ENCODE measurements at regions not wholly inside any gene's neighbourhood (a gene's known extent, or its start where the extent isn't known, plus 50 kb on each side); places are given as distances from the start of the nearest gene placed in this dataset.

GRCh38 chr4:104385713-104386112, 109.0 kb downstream of the CXXC4 start:
- DNase-seq (ENCODE audit: low read depth): no peak
- Histone ChIP-seq H3K9me3 (ENCODE audit: control insufficient read depth, low read length) (no peaks in the 10 kb centered on the region), H3K4me3 (ENCODE audit: low read length) (no peak overlapping the region), H3K4me1 (ENCODE audit: control insufficient read depth, insufficient read depth, low read length) (no peaks in the 10 kb centered on the region), H3K27me3 (replicated peaks; ENCODE audit: control insufficient read depth, insufficient read depth, low read length) (no peaks in the 10 kb centered on the region), H3K36me3 (ENCODE audit: control insufficient read depth, insufficient read depth, low read length, severe bottlenecking) (no peaks in the 10 kb centered on the region), H3K9ac (ENCODE audit: low read length) (no peak overlapping the region)

DNA sequence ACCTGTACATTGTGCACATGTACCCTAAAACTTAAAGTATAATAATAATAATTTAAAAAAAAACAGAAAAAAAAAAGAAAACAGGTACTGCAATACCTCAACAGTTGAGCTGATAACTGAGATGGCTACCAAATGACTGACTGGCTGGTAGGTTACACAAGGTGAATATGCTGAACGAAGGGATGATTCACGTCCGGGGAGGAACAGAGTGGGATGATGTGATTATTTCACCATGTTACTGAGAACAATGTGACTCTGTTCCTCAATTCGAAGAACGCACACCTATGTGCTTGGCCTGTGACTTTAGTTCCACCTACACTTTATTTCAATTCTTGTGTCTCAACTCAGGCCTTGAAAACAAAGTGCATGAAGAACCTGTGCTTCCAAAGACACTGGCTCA, 111.7 kb downstream of the CXXC4 start:
- H3K27me3 ChIP-seq (replicated peaks; ENCODE audit: control insufficient read depth, insufficient read depth, low read length): no peaks in the 10 kb centered on the region
- no peak for DNase-seq (ENCODE audit: low read depth)
- H3K4me3 ChIP-seq (ENCODE audit: low read length): no peak overlapping the region
- H3K36me3 ChIP-seq (ENCODE audit: control insufficient read depth, insufficient read depth, low read length, severe bottlenecking): no peaks in the 10 kb centered on the region
- H3K4me1 ChIP-seq (ENCODE audit: control insufficient read depth, insufficient read depth, low read length): no peaks in the 10 kb centered on the region
- H3K9ac ChIP-seq (ENCODE audit: low read length): no peak overlapping the region
- H3K9me3 ChIP-seq (ENCODE audit: control insufficient read depth, low read length): no peaks in the 10 kb centered on the region

DNA sequence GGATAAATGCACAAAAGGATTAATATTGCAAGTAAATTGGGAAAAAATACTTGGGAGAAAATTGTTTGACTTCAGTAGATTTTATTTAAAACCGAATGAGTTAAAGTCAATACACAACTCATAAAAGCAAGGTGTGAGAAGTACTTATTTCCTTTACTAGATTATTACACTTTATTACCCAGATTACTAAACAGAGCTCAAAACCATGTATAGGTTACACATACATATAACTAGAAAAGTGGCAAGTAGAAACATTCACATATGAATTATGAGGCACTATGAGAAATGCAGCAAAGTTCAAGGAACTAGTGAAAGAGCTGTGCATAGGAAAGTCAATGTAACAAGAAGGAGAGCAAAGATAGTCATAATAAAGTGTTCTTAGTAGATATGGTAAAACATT, 113.0 kb downstream of the CXXC4 start:
- H3K4me3 ChIP-seq (ENCODE audit: low read length): no peak overlapping the region
- no peaks in the 10 kb centered on the region for H3K27me3 ChIP-seq (replicated peaks; ENCODE audit: control insufficient read depth, insufficient read depth, low read length)
- no peaks in the 10 kb centered on the region for H3K9me3 ChIP-seq (ENCODE audit: control insufficient read depth, low read length)
- H3K36me3 ChIP-seq (ENCODE audit: control insufficient read depth, insufficient read depth, low read length, severe bottlenecking): no peaks in the 10 kb centered on the region
- H3K9ac ChIP-seq (ENCODE audit: low read length): no peak overlapping the region
- no peak for DNase-seq (ENCODE audit: low read depth)
- H3K4me1 ChIP-seq (ENCODE audit: control insufficient read depth, insufficient read depth, low read length): no peaks in the 10 kb centered on the region

- Histone ChIP-seq H3K27me3 (replicated peaks; ENCODE audit: control insufficient read depth, insufficient read depth, low read length) (no peaks in the 10 kb centered on the region), H3K9me3 (ENCODE audit: control insufficient read depth, low read length) (no peaks in the 10 kb centered on the region), H3K4me3 (ENCODE audit: low read length) (no peak overlapping the region), H3K36me3 (ENCODE audit: control insufficient read depth, insufficient read depth, low read length, severe bottlenecking) (no peaks in the 10 kb centered on the region), H3K9ac (ENCODE audit: low read length) (no peak overlapping the region), H3K4me1 (ENCODE audit: control insufficient read depth, insufficient read depth, low read length) (no peaks in the 10 kb centered on the region)
- no peak for DNase-seq (ENCODE audit: low read depth)
These were observed 129.1 kb downstream of the CXXC4 start for GRCh38 chr4:104365618-104366017.

GRCh38 chr4:104353481-104353880, 141.2 kb downstream of the CXXC4 start:
- H3K36me3 ChIP-seq (ENCODE audit: control insufficient read depth, insufficient read depth, low read length, severe bottlenecking): no peaks in the 10 kb centered on the region
- no peaks in the 10 kb centered on the region for H3K27me3 ChIP-seq (replicated peaks; ENCODE audit: control insufficient read depth, insufficient read depth, low read length)
- peaks cover 33% of the 10 kb centered on the region for H3K9me3 ChIP-seq (ENCODE audit: control insufficient read depth, low read length)
- DNase-seq (ENCODE audit: low read depth): no peak
- H3K4me1 ChIP-seq (ENCODE audit: control insufficient read depth, insufficient read depth, low read length): no peaks in the 10 kb centered on the region
- no peak overlapping the region for H3K9ac ChIP-seq (ENCODE audit: low read length)
- no peak overlapping the region for H3K4me3 ChIP-seq (ENCODE audit: low read length)

- H3K4me3 ChIP-seq (ENCODE audit: low read length): no peak overlapping the region
- no peak overlapping the region for H3K9ac ChIP-seq (ENCODE audit: low read length)
- H3K9me3 ChIP-seq (ENCODE audit: control insufficient read depth, low read length): peaks cover 26% of the 10 kb centered on the region
- H3K4me1 ChIP-seq (ENCODE audit: control insufficient read depth, insufficient read depth, low read length): no peaks in the 10 kb centered on the region
- DNase-seq (ENCODE audit: low read depth): no peak
- H3K27me3 ChIP-seq (replicated peaks; ENCODE audit: control insufficient read depth, insufficient read depth, low read length): no peaks in the 10 kb centered on the region
- H3K36me3 ChIP-seq (ENCODE audit: control insufficient read depth, insufficient read depth, low read length, severe bottlenecking): no peaks in the 10 kb centered on the region
These were observed 142.5 kb downstream of the CXXC4 start for GRCh38 chr4:104352211-104352610.

DNA sequence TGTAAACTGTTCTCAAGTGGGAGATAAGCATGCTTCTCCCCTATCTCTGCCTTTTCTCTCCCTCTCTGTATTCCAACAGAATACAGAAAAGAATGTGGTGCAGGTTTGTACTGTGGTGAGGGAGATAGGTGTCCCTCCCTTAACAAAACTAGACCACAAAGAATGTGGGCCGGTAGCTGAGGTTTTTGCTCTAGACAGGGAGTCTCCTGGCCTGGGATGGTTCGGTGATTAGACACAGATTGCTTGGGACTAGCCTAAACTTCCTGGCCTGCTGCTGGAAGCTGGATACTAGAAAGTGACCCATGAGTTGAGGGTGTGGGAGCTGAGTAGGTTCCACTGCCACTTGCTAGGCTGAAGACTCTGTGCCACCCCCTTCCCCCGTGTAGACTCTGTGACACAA, 143.0 kb downstream of the CXXC4 start:
- Histone ChIP-seq H3K9ac (ENCODE audit: low read length) (no peak overlapping the region), H3K4me1 (ENCODE audit: control insufficient read depth, insufficient read depth, low read length) (no peaks in the 10 kb centered on the region), H3K27me3 (replicated peaks; ENCODE audit: control insufficient read depth, insufficient read depth, low read length) (no peaks in the 10 kb centered on the region), H3K9me3 (ENCODE audit: control insufficient read depth, low read length) (peaks cover 26% of the 10 kb centered on the region), H3K4me3 (ENCODE audit: low read length) (no peak overlapping the region), H3K36me3 (ENCODE audit: control insufficient read depth, insufficient read depth, low read length, severe bottlenecking) (no peaks in the 10 kb centered on the region)
- DNase-seq (ENCODE audit: low read depth): no peak

DNA sequence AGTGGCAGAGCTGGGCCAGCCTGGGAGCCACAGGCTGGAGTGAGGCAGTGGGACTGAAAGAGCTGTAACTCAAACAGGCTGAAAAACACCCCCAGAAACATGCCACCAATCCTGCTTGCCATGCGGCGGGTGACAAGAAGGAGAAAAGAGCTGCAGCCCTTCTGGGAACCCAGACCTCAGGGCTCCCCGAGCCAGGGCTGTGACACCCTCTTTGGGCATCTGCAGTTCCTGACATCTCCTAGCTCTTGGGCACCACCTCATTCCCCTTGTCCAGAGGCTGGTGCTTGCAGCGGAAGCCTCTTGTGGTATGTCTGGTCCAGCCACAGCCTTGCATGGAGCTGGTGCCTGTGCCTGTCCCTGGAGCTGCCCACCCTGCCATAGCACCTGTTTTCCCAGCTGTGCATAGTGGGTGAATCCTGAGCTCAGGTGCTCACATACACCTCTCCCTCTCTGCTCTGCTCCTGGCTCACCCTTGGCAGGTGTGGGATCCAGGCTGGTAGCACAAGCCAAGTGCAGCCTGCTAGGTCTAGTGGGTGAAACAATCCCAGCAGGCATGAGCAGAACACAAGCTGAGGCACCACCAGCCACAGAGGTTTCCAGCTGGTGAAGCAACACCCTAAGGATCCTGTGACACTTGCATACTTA, 149.0 kb downstream of the CXXC4 start:
- no peak for DNase-seq (ENCODE audit: low read depth)
- H3K9ac ChIP-seq (ENCODE audit: low read length): no peak overlapping the region
- H3K9me3 ChIP-seq (ENCODE audit: control insufficient read depth, low read length): peaks cover 2% of the 10 kb centered on the region
- H3K36me3 ChIP-seq (ENCODE audit: control insufficient read depth, insufficient read depth, low read length, severe bottlenecking): no peaks in the 10 kb centered on the region
- no peaks in the 10 kb centered on the region for H3K4me1 ChIP-seq (ENCODE audit: control insufficient read depth, insufficient read depth, low read length)
- H3K27me3 ChIP-seq (replicated peaks; ENCODE audit: control insufficient read depth, insufficient read depth, low read length): no peaks in the 10 kb centered on the region
- no peak overlapping the region for H3K4me3 ChIP-seq (ENCODE audit: low read length)

DNA sequence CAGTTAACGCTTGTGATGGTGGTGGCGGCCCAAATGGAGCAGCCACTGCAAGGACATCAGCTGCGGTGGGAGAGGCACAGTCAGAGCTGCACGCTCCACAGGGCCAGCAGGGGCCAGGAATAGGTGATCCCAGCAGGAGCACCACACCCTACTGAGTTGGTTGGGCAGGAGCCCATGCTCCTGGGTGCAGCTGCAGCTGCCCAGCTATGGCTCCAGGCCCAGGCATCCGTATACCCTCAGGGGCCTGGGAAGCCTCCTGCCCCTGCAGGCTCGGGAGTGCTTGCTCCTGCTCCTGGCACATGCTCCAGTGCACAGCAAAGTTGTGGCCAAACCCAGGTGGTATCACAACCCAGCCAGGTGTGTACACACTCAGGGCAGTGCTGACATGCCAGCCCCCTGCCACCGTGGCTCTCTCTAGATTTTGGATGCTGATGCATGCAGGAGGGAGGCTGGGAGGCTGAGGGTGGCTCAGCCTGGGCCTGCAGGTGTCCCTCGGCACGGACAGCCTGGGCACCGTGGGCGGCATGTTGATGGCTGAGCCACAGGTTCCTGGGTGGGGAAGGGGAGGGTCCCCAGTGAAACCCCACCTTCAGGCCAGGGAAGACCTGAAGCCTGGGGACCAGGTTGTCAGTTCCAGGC, 150.2 kb downstream of the CXXC4 start:
- Histone ChIP-seq H3K9me3 (ENCODE audit: control insufficient read depth, low read length) (no peaks in the 10 kb centered on the region), H3K4me3 (ENCODE audit: low read length) (no peak overlapping the region), H3K27me3 (replicated peaks; ENCODE audit: control insufficient read depth, insufficient read depth, low read length) (no peaks in the 10 kb centered on the region), H3K36me3 (ENCODE audit: control insufficient read depth, insufficient read depth, low read length, severe bottlenecking) (no peaks in the 10 kb centered on the region), H3K4me1 (ENCODE audit: control insufficient read depth, insufficient read depth, low read length) (no peaks in the 10 kb centered on the region), H3K9ac (ENCODE audit: low read length) (no peak overlapping the region)
- no peak for DNase-seq (ENCODE audit: low read depth)

- Histone ChIP-seq H3K4me3 (ENCODE audit: low read length) (no peak overlapping the region), H3K36me3 (ENCODE audit: control insufficient read depth, insufficient read depth, low read length, severe bottlenecking) (no peaks in the 10 kb centered on the region), H3K27me3 (replicated peaks; ENCODE audit: control insufficient read depth, insufficient read depth, low read length) (no peaks in the 10 kb centered on the region), H3K9ac (ENCODE audit: low read length) (no peak overlapping the region), H3K9me3 (ENCODE audit: control insufficient read depth, low read length) (peaks cover 19% of the 10 kb centered on the region), H3K4me1 (ENCODE audit: control insufficient read depth, insufficient read depth, low read length) (no peaks in the 10 kb centered on the region)
- DNase-seq (ENCODE audit: low read depth): no peak
These were observed 160.3 kb downstream of the CXXC4 start for GRCh38 chr4:104334410-104334809.

DNA sequence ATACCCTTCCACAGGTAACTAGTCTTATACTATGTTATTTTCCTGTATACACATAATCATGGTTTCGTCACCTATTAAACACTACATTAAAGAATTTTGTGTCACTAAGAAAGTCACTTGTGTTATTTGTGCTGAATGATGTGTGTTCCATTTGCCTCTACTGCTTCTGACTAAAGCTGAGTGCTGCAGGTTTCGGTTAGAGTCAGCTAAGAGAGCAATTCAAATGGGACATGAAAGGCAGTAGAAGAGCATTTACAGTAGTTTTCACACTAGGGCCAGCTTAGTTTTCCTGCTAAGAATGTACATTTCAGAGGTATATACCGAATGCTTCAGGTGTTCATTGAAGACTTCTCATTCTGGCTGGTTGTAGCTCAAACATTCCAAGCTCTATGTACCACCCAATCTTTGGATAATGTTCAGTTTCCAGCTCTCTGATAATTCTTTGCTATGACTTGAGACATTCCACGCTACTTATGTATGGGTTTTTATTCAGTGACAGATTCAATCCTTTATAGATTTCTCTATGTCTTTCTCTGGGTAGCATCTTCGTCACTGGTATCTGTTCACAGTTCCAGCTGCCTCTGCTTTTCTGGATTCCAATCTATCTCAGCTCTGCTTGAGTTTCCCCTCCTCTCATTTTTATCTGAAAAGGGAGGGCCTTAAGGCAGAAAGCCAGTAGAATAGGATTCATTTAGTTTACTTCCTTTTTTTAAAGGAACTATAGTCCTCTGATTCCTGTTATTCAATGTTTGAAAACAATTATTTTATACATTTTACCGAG, 164.4 kb downstream of the CXXC4 start:
- DNase-seq (ENCODE audit: low read depth): no peak

More for the DNA sequence above, 164.4 kb downstream of the CXXC4 start:
- Histone ChIP-seq H3K27me3 (replicated peaks; ENCODE audit: control insufficient read depth, insufficient read depth, low read length) (no peaks in the 10 kb centered on the region), H3K4me1 (ENCODE audit: control insufficient read depth, insufficient read depth, low read length) (no peaks in the 10 kb centered on the region), H3K4me3 (ENCODE audit: low read length) (no peak overlapping the region), H3K36me3 (ENCODE audit: control insufficient read depth, insufficient read depth, low read length, severe bottlenecking) (no peaks in the 10 kb centered on the region), H3K9me3 (ENCODE audit: control insufficient read depth, low read length) (peaks cover 13% of the 10 kb centered on the region), H3K9ac (ENCODE audit: low read length) (no peak overlapping the region)
